DMS79 treated with DMSO at 0.1 percent for 48 hours (cell line): ENCODE measurements at regions not wholly inside any gene's neighbourhood (a gene's known extent, or its start where the extent isn't known, plus 50 kb on each side); places are given as distances from the start of the nearest gene placed in this dataset.

ENCODE experiments used
- DNase-seq: peaks from one replicate; lab custom pipeline; 2025; lab: John Stamatoyannopoulos, UW

DNA sequence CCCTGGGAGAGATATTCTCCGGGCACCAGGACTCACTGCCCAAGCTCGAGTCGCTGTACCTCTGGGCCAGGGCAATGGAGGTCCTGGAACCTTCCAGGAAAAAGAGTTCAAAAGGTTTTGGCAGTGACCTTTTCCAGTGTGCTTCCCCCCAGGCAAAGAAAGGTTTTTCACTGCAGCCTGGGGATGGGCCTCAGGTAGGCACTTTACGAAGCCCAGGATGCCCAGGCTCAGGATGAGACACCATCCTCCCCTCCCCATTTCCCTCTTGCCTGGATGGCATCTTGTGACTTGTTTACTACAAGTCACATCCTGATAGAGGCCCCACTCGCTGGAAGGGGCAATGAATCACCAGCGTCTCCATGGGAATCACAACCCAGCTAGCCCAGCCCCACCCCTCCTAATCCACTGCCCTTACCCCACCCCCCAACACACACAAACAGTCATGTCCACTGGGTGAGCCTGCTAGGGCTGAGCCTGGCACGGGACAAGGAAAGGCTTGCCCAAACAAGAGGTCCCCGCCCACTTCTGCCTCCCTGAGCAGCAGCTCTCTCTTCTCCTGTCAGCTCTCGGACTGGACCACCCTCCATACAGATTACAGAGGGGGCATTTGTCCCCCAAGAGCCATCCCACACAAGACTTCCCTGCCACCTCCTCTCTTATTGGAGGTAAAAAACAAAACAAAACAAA, 93.8 kb upstream of the SMNDC1 start:
- DNase-seq: no peak

DNA sequence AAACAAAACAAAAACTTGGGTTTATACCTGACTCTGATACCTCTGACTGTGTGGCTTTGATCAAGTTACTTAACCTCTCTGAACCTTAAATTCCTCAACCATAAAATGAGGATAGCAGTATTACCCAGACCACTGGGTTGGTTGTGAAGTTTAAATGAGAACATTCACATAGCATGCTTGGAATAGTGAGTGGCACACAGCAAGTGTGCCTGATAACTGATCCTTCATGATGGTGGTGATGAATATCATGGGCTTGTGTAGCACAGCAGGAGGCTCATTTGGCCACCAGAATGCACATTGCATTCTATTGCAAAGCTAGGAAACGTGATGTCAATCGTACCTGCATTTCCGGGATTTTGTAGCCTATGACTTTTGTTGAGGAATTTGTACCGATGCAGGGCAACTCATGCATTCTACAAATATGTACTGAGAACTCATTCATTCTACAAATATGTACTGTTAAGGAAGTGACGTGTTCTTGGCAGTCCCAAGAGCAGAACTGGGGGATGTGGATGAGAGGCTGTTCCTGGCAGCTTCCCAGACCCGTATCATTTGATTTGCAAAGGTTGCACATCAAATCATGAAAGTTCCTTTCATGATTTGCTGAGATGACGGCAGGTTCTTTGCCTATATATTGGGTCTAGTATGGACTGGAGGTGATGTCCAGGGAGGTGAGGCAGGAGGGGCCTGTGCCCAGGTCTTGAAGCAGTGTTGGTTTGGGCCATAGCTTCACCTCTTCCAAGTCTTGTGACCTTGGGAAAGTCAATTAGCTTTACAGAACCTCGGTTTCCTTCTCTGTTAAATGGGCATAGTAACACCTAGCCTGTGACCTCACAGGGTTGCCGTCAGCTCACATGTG, 94.6 kb upstream of the SMNDC1 start:
- DNase-seq: no peak

DNA sequence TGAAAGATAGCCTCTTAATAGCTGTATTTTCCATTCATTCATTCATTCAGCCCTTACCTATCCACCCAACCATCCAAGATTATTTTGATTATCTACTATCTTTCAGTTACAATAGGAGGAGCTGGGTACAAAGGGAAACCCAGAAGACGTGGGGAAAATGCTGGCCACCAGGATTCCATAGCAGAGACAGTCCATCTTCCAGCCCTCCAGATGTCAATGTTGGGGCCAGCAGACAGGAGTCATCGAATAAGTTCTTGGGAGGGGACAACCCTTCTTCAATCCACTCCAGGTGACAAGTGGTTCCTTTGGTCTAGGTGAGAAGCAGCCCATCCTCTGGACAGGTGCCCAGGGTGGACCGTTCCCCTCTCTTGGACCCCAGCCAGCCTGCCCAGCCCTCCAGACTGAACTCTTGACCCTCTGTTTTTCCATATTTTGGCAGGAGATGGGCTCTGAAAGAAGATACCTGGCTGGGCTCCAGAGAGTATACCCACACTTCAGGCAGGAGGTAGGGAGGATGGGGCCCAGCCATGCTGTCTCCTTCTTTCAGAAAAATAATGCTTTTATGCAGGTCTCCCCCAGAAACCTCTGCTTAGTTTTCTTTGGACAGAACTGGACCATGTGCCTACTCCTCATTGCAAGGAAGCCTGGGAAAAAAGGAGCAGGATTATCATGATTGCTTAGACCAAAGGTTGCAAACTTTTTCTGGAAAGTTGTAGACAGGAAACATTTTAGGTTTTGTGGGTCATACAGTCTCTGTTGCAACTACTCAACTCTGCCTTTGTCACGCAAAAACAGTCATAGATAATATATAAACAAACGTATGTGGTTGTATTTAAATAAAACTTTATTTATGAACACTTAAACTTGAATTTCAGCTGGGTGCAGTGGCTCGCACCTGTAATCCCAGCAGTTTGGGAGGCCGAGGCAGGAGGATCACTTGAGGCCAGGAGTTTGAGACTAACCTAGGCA, 95.5 kb upstream of the SMNDC1 start:
- no peak for DNase-seq

DNA sequence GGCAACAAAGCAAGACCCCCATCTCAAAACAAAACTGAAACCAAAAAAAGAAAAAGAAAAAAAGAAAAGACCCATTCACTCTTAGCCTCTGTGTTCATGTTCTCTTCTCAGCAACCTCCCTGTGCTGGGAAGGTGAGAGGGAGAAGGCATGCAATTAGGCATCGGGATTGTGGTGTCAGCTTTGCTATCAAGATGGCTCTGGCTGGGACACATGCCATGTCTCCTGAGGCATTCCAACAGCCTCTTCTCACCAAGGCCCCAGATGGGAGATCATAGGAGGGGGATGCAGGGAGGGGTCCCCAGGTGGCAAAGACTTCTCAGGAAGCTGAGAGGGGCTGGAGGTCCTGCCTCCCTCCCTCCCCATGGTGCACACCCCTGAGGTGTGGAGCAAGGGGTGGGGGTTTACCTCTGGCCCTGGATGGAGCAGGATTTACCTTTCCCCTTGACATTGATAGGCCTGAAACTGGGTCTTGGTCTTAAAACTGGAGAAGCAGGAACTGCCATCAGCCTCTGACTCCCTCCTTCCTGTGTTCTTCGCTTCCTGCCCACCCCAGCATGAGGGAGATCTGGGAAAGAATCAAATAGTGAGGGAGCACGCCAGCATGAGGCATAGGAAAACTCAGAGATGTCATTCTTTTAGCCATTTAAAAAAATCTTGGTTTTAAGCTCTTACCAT, 96.2 kb upstream of the DUSP5 start:
- DNase-seq: no peak

DNA sequence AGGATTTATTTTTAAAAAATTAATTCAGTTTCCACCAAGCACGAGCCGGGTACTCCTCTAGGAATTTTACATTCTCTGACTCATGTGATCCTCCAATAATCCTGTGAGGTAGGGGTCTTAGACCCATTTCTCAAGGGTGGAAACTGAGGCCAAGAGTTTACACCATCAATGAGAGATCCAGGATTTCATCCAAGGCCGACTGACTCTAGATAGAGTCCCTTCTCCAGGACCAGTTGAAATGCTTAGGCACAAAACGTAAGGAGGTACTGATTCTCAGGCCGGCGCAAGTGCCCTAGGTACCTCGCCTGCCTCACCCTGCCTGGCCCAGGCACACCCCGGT, 95.7 kb upstream of the DUSP5 start:
- no peak for DNase-seq

DNA sequence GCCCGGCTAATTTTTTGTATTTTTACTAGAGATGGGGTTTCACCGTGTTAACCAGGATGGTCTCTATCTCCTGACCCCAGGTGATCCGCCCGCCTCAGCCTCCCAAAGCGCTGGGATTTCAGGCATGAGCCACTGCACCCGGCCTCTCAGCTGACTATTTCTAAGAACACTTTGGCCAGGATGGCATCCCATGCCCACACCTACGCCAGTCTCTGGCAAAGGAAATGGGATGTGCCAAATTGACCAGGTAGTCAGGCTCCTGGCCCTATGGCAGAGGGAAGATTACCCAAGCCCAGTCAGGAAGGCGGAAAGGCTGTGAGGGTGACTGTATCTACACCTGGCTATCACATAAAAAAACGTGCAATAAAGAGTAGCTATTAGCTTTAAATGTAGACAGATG, 94.1 kb upstream of the DUSP5 start:
- DNase-seq: no peak

DNA sequence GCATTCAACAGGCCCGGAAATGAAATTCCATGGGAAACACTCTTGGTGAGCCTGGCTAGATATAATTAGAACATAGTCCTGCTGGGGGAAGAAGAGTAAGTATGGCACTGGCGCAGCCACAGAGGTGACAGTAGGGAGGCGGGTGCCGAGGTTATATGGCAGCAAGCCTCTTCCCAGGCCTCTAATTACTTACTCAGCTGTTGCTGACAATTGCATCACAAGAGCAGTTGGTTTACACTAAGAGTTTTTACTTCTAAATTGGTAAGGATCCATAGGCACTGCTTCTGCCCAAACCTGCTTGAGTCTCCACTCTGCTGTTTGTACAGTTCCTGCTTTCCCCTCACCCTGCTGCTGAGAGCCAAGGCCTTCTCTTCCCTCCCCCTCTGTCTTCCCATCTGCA, 93.3 kb upstream of the DUSP5 start:
- DNase-seq: no peak

DNA sequence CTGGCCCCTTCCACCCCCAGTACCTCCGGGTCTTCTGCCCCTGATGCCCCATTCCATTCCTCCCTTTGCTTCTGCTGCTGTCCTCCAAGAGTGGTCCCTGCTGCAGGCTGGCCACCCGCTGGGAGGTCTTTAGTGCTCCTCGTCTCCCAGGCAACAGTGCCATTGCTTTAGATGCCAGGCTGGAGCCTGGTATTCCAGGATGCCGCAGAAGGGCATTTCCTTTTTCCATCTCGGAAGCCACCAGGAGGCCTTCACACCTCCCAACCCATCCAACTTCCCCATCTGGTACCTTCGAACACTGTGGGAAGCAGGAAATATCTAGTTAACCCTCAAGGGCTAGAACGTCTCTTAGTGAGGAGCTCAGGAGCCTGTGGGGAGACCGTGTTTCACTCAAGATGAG, 92.9 kb upstream of the DUSP5 start:
- no peak for DNase-seq

DNA sequence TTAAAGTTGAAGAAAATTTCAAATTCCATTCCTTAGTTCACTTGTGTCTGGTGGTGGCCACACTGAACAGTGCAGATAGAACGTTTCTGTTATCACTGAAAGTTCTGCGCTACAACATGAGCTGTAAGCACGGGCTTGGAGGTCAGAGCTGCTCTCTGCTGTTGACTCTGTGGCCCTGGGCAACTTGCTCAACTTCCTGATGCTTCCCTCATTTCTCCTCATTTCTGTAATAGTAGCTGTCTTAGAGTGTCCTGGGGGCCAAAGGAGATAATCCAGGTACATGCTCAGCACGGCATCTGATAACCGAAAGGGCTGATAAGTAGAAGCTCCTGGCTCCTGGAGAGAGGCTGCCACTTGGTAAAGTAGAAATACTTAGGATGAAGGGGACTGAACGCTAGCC, 92.3 kb upstream of the DUSP5 start:
- DNase-seq: no peak

DNA sequence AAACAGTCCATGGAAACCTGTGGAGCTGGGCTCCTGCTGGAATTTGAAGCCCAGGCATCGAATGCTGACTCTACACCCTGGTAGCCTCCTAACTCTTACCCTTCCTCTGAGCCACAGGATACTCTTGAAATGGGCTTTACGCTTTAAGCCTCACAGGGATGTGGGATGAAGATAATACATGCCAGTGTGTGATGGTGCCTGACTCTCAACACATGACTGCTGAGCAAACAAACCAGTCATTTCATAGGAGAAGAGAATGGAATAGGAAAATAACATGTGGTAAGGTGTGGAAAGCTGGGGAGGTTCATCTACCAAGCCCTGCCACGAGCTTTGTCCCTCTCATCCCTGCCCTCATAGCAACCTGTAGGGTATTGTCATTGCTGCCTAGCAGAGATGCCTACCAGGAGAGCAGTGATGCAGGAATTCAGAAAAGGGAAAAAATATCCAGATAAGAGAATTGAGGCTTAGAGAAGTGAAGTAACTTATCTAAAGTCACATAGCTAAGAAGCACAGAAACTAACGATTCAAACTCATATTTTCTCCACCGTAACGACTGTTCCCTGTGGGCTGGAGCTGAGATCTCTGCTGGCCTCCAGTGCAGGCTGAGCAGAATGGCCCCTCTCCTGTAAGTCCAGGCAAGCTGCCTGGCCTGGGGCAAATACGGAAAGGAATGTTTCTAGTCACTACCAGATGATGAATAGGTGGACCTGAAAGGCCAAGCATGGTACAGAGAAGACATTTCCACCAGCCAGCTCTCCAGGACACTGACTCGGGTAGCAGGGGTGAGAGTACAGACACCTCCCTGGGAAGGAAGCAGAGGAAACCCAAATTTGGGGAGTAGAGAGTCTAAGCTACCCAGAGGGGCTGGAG, 90.2 kb upstream of the DUSP5 start:
- no peak for DNase-seq

DNA sequence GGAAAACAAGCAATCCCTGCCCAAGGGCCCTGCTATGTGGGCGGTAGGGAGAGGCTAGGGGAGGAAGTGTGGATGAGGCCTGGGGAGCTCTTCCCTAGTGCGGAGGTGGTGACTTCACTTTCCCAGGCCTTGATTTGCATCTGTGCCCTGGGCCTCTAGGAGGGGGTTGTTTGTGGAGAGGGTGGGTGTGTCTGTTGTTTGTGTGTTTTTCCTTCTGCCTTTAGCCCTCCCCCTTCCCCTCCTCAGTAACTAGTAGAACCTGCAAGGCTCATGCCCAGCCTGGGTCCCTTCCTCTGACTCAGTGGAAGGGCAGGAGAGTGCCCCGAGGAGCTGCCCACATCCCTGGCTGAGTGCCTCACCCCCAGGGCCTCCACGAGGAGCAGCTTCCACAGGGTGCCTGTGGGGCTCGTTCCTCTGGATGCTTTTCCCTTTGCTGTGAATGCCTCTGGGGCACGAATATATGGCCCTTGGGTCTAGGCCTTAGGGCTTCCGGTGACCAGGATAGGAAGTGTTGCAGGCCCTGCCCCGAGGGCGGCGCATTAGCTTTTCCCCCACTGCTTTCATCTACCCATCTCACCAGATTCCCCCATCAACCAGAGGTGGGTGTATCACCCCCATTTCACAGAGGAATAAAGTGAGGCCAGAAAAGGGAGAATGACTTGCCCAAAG, 89.4 kb upstream of the DUSP5 start:
- no peak for DNase-seq

DNA sequence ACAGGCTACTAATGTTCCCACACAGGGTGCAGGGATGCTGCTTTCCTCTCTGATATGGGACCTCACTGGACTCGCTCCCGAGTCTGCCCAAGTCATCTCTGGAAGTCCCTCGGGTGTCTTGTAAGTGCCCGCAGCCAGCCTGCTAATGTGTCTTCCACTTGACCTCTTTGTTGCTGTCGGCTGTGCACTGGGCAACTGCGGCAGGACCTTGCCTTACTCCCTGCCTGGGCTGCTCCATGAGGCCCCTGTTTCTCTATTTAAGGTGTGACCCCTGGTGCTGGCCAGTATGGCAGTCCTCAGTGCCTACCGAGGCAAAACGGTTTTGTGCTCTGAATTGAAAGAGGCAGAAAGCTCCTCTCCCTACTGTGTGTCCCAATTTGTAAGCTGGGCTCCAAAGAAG, 88.8 kb upstream of the DUSP5 start:
- no peak for DNase-seq

DNA sequence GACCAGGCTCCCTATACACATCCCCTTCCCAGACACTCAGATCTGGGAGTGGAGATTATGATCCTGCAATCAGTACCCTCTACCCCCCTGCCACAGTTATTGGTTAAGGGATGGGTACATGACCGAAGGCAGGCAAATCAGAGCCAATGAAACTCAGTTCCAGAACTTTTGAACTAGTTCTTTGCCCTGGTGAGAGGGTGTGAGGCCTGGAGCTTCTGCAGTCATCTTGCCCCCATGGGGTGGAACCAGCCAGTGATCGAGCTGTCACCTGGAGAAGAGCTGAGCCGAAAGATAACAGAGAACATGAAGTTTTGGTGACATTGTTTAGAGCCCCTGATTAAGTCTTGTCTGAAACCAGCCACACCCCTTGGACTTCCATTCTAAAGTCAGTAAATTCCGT, 88.2 kb upstream of the DUSP5 start:
- DNase-seq: no peak

DNA sequence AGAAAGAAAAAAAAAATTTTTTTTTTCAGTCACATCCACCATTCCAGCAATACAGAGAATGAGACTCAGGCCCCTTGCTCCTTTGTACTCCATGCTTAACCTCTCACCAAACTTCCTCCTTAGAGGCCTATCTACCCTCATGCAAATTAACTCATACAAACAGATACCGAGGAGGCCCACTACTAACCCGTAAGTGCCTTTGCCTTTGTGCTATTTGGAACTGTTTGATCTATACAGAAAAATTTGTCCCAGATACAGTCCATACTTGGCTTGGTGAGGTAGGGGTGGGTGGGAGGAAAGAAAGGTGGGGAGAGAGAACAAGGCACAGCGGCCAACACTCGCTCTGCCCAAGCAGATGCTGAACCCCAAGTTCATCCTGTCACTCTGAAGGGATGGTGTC, 87.8 kb upstream of the DUSP5 start:
- DNase-seq: no peak

DNA sequence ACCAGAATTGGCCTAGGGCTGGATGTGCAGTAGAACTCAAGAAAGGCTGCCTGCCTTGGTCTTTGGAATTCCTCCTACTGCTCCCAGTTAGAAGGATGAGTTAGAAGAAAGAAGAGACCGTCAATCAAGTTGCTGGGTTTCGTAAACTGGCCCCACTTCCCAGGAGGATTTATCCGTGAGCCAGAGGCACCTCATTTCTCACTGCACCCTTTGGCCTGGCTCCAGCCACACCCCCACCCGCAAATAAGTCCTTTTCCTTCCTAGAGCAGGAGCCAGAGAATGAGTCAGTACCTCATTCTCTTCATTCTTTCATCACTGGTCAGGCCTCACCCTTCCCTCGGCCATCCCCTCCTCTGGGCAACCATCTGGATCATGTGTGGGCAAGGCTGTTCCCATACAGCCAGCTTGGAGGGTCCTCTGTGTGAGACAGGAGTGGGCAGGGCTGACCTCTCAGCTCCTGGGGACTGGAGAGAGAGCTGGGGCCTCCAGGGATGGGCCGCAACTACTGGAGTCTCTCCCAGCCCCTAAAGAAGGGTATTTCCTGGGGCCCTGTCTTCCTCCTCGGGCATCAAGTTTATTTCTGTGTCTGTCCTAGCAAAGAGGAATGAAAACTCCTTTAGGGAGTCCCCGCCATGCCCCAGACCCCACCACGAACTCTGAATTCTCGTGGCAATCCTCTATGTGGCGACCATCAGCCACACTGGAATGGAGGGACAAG, 87.2 kb upstream of the DUSP5 start:
- DNase-seq: no peak

DNA sequence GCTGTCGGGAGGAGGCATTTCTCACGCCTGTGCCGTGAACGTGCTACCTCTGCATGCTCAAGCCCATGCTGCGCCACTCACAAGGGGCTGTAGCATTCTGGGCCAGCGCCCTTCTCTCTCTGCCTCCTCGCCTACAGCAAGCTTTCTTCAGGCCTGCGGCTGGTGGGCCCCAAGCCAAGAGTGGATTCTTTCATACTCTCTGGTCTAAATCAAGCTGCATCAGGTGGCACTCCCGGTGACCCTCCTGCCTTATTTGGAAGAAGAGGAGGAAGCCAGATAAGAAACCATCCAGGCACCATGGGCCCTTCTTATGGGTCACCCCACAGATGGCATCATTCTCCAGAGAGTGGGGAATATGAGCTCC, 86.7 kb upstream of the DUSP5 start:
- DNase-seq: no peak

DNA sequence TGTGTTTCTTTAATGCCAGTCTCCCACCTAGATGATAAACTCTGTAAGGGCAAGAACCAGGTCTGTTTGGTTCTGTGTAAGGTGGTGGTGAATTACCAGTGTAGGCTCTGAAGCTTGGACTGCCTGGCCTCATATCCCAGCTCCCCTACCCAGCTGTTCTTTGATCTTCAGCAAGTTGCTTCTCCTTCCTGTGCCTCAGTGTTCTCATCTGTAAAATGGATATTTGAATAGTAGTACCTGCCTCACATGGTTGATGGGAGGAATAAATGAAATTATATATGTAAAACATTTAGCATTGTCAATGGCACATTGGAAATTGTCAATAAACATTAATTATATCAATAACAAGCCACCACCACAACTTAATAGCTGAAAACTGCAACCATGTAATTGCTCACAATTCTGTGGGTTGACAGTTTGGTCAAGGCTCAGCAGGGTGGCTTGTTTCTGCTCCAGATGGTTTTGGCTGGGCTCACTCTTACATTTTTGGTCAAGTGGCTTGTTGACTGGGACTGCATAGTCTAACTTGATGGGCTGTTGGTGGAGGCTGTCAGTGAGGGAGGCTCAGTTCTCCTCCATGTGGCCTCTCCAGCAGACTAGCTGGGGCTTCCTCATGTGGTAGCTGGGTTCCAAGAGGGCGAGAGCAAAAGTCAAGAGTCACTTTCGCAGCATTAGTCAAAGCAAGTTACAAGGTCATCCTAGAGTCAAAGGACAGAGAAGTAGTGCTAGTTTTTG, 84.5 kb upstream of the DUSP5 start:
- no peak for DNase-seq

DNA sequence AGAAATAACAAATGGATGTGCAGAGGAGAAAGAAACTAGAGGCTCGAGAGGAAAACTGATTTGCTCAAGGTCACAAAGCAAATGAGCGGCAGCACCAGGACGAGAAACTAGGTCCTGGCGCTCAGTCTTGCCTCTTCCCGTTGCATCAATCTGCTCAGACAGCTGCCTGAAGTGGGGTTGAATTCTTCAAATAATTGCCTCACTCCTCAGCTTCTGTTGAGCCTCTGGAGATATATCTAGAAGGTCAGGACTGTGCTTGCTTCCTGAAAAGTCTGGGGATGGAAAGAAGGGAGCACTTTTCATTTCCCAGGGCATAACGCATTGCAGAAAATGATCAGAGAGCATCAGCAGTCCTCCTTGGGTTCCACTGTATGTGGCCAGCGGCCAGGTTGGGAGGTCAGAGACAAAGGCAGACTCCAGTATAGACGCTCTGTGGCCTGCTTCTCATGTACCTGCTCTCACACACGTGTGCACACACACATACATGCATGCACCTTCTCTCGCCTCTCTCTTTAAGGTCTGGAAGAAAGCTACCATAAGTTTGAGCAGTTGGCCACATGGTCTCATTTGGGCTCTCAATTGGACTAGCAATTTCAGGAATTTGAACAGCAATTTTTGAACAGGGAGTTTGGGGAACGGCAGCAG, 83.7 kb upstream of the DUSP5 start:
- DNase-seq: no peak
